MCF 10A (cell line): ENCODE measurements at regions not wholly inside any gene's neighbourhood (a gene's known extent, or its start where the extent isn't known, plus 50 kb on each side); places are given as distances from the start of the nearest gene placed in this dataset.

Experiments used
- BruUV-seq: library from RNA; stranded (reverse); fragments of 400-500 nt; replicated peaks from 2 replicates; lab custom pipeline; 2021; lab: Mats Ljungman, UMichigan
- CTCF ChIA-PET: fragments of 300-600 bp; sonication (Branson Sonifier 250); formaldehyde crosslinking; extraction: SDS; loops from one replicate; lab custom pipeline; 2021; ENCODE audit warnings: antibody characterized with exemption, inconsistent platforms; lab: Yijun Ruan, JAX
- POLR2A ChIA-PET: fragments of 300-600, 350-650 bp; sonication (Branson Sonifier 250); formaldehyde crosslinking; extraction: SDS; loops from one replicate; lab custom pipeline; 2020; ENCODE audit warnings: antibody characterized with exemption, inconsistent platforms; lab: Yijun Ruan, JAX
- DNase-seq: peaks from one replicate; pipeline ENCODE4 v3.0.0-alpha.2; 2018; ENCODE audit not compliant: unreplicated experiment
- H3K27ac Mint-ChIP-seq: one replicate; pipeline ENCODE4 v1.8.0; 2022; ENCODE audit warnings: mild to moderate bottlenecking, low read depth, mixed read lengths; ENCODE audit not compliant: unreplicated experiment
- H3K27me3 Mint-ChIP-seq: one replicate; pipeline ENCODE4 v1.8.0; 2022; ENCODE audit warnings: mixed read lengths; ENCODE audit not compliant: insufficient read depth, unreplicated experiment
- H3K36me3 Mint-ChIP-seq: one replicate; pipeline ENCODE4 v1.8.0; 2022; ENCODE audit warnings: mild to moderate bottlenecking, moderate library complexity, mixed read lengths; ENCODE audit not compliant: insufficient read depth, unreplicated experiment
- H3K4me1 Mint-ChIP-seq: one replicate; pipeline ENCODE4 v1.8.0; 2022; ENCODE audit warnings: mixed read lengths; ENCODE audit not compliant: insufficient read depth, unreplicated experiment
- H3K4me3 Mint-ChIP-seq: one replicate; pipeline ENCODE4 v1.8.0; 2022; ENCODE audit warnings: mild to moderate bottlenecking, moderate library complexity, mixed read lengths; ENCODE audit not compliant: unreplicated experiment
- H3K9me3 Mint-ChIP-seq: one replicate; pipeline ENCODE4 v1.8.0; 2022; ENCODE audit warnings: mixed read lengths; ENCODE audit not compliant: unreplicated experiment
- CTCF ChIP-seq: fragments of 200-600 bp; IDR thresholded peaks from one replicate; pipeline ENCODE4 v1.8.0; 2022; ENCODE audit warnings: antibody characterized with exemption, mild to moderate bottlenecking; ENCODE audit not compliant: unreplicated experiment
- intact Hi-C: fragments of 100-400 bp; cut with micrococcal nuclease; formaldehyde crosslinking; loops from 2 replicates; pipeline ENCODE4 v1.14.1; 2022

GRCh38 chr2:187148059-187148714 is 299.2 kb upstream of the ZSWIM2 start:
- H3K27me3 Mint-ChIP-seq: no peaks in the 10 kb centered on the region
- DNase-seq: no peak
- H3K9me3 Mint-ChIP-seq: no peaks in the 10 kb centered on the region
- ChIA-PET CTCF (no interaction called here), POLR2A (no interaction called here)
- no peaks in the 10 kb centered on the region for H3K36me3 Mint-ChIP-seq
- no peak for TF ChIP-seq CTCF
- intact Hi-C loops: no loop called here
- no TSS peak for BruUV-seq
- no peak overlapping the region for H3K4me3 Mint-ChIP-seq
- no peak overlapping the region for H3K27ac Mint-ChIP-seq
- H3K4me1 Mint-ChIP-seq: peaks cover 5% of the 10 kb centered on the region

- no peaks in the 10 kb centered on the region for H3K9me3 Mint-ChIP-seq
- intact Hi-C loops: no loop called here
- DNase-seq: no peak
- no TSS peak for BruUV-seq
- TF ChIP-seq CTCF: no peak
- H3K36me3 Mint-ChIP-seq: no peaks in the 10 kb centered on the region
- POLR2A ChIA-PET: interaction anchor here (1.2 kb wide), 1 partner anchor 9 kb away, joined by 3 read pairs; no protein-coding TSS in a partner anchor
- H3K4me3 Mint-ChIP-seq: no peak overlapping the region
- H3K4me1 Mint-ChIP-seq: peaks cover 5% of the 10 kb centered on the region
- no peak overlapping the region for H3K27ac Mint-ChIP-seq
- CTCF ChIA-PET: no interaction called here
- H3K27me3 Mint-ChIP-seq: no peaks in the 10 kb centered on the region
Observed at GRCh38 chr2:187143537-187143936, 294.6 kb upstream of the ZSWIM2 start.

- no peaks in the 10 kb centered on the region for H3K4me1 Mint-ChIP-seq
- BruUV-seq: no TSS peak
- no peak for DNase-seq
- H3K27ac Mint-ChIP-seq: no peak overlapping the region
- TF ChIP-seq CTCF: no peak
- intact Hi-C loops: loop anchor here (10.0 kb wide), 1 partner anchor 275 kb away; no protein-coding TSS in a partner anchor
- H3K36me3 Mint-ChIP-seq: no peaks in the 10 kb centered on the region
- no peaks in the 10 kb centered on the region for H3K9me3 Mint-ChIP-seq
- ChIA-PET CTCF (interaction anchor here (0.7 kb wide), 1 partner anchor 296 kb away, joined by 3 read pairs; no protein-coding TSS in a partner anchor), POLR2A (no interaction called here)
- H3K27me3 Mint-ChIP-seq: no peaks in the 10 kb centered on the region
- H3K4me3 Mint-ChIP-seq: no peak overlapping the region
Observed at GRCh38 chr2:187139469-187139868, 290.5 kb upstream of the ZSWIM2 start.

- intact Hi-C loops: loop anchor here (1.0 to 10.0 kb wide), 2 partner anchors 273 to 315 kb away; no protein-coding TSS in a partner anchor
- H3K9me3 Mint-ChIP-seq: no peaks in the 10 kb centered on the region
- H3K4me3 Mint-ChIP-seq: no peak overlapping the region
- CTCF ChIA-PET: interaction anchor here (0.6 to 0.7 kb wide), 3 partner anchors 248 to 1987 kb away, joined by 3 read pairs; no protein-coding TSS in a partner anchor
- no peak overlapping the region for H3K27ac Mint-ChIP-seq
- peak; percentile 28 for TF ChIP-seq CTCF
- no peaks in the 10 kb centered on the region for H3K36me3 Mint-ChIP-seq
- no peaks in the 10 kb centered on the region for H3K27me3 Mint-ChIP-seq
- peak; percentile 43 for DNase-seq
- H3K4me1 Mint-ChIP-seq: no peaks in the 10 kb centered on the region
- no TSS peak for BruUV-seq
- POLR2A ChIA-PET: interaction anchor here (0.6 kb wide), 1 partner anchor 1016 kb away, joined by 3 read pairs; no protein-coding TSS in a partner anchor
Observed at GRCh38 chr2:187138265-187138664, 289.3 kb upstream of the ZSWIM2 start.
